Suprapubic skin (tissue), 4 donors: ENCODE measurements at regions not wholly inside any gene's neighbourhood (a gene's known extent, or its start where the extent isn't known, plus 50 kb on each side); places are given as distances from the start of the nearest gene placed in this dataset.

Source experiments
- EP300 ChIP-seq: sonication (generic); formaldehyde crosslinking; IDR thresholded peaks from one replicate; pipeline ENCODE4 v1.6.1; 2017; ENCODE audit warnings: antibody characterized with exemption
- POLR2A ChIP-seq, 2 donors: fragments of 450-650 bp; IDR thresholded peaks; one replicate each; pipeline ENCODE4 v1.6.1; 2017; ENCODE audit warnings: antibody characterized with exemption in 2 of 2, mild to moderate bottlenecking in 2 of 2, moderate library complexity in 2 of 2
- POLR2AphosphoS5 ChIP-seq, 3 donors: sonication (generic); formaldehyde crosslinking; IDR thresholded peaks; one replicate each; pipeline ENCODE4 v1.6.1; 2017; ENCODE audit warnings: antibody characterized with exemption in 3 of 3
- TF ChIP-seq, protein P1 (sequence below), 2 donors: fragments of 200-600 bp in 1 of 2; fragments of 450-650 bp in 1 of 2; sonication (generic) in 1 of 2; IDR thresholded peaks; one replicate each; pipeline ENCODE4 v1.5.1; 2016 to 2019; ENCODE audit warnings: antibody characterized with exemption in 2 of 2, mild to moderate bottlenecking in 1 of 2, moderate library complexity in 1 of 2

DNA sequence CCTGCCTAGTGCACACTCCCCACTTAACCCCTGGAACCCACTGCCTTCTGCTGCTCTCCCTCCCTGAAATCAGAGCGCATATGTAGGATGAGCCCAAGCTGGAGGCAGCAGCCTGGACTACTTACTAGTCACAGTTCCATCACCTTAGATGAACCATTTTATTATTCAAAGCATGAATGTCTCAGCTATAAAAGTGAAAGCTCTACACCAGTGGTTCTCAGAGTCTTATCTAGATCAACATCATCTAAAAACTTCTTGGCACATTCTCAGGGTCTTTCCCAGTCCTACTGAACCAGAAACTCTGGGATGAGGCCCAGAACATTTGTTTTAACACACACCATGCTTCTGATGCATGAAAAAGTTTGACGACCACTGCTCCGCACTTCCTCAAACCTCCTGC, 100.3 kb upstream of the ANK3 start:
- TF ChIP-seq, protein P1, sequence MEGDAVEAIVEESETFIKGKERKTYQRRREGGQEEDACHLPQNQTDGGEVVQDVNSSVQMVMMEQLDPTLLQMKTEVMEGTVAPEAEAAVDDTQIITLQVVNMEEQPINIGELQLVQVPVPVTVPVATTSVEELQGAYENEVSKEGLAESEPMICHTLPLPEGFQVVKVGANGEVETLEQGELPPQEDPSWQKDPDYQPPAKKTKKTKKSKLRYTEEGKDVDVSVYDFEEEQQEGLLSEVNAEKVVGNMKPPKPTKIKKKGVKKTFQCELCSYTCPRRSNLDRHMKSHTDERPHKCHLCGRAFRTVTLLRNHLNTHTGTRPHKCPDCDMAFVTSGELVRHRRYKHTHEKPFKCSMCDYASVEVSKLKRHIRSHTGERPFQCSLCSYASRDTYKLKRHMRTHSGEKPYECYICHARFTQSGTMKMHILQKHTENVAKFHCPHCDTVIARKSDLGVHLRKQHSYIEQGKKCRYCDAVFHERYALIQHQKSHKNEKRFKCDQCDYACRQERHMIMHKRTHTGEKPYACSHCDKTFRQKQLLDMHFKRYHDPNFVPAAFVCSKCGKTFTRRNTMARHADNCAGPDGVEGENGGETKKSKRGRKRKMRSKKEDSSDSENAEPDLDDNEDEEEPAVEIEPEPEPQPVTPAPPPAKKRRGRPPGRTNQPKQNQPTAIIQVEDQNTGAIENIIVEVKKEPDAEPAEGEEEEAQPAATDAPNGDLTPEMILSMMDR (IDR thresholded peaks at IDR 0.05), result no peak
- TF ChIP-seq POLR2A (IDR thresholded peaks at IDR 0.05) (no peak), POLR2AphosphoS5 (IDR thresholded peaks at IDR 0.05) (no peak), EP300 (no peak)
